ENCODE measurements at regions not wholly inside any gene's neighbourhood (a gene's known extent, or its start where the extent isn't known, plus 50 kb on each side); places are given as distances from the start of the nearest gene placed in this dataset.

GRCh38 chr21:22224261-22224660 lies 1226.1 kb downstream of the NCAM2 start:
- TF ChIP-seq CTCF (IDR thresholded peaks at IDR 0.05; ENCODE audit: low read depth, low read length): no peak
- no peak for DNase-seq (ENCODE audit: extremely low read depth, low read depth)

GRCh38 chr21:22225299-22225698 lies 1227.1 kb downstream of the NCAM2 start:
- TF ChIP-seq CTCF (IDR thresholded peaks at IDR 0.05; ENCODE audit: low read depth, low read length): no peak
- no peak for DNase-seq (ENCODE audit: extremely low read depth, low read depth)

- no peak for TF ChIP-seq CTCF (IDR thresholded peaks at IDR 0.05; ENCODE audit: low read depth, low read length)
These were observed 1232.8 kb downstream of the NCAM2 start for GRCh38 chr21:22231013-22231412.

GRCh38 chr21:22235866-22236590 lies 1237.8 kb downstream of the NCAM2 start:
- no peak for TF ChIP-seq CTCF (IDR thresholded peaks at IDR 0.05; ENCODE audit: low read depth, low read length)
- DNase-seq (ENCODE audit: extremely low read depth, low read depth): no peak

More at GRCh38 chr21:22231013-22231412, 1232.8 kb downstream of the NCAM2 start:
- DNase-seq (ENCODE audit: extremely low read depth, low read depth): no peak

- no peak for TF ChIP-seq CTCF (IDR thresholded peaks at IDR 0.05; ENCODE audit: low read depth, low read length)
These were observed 1246.3 kb downstream of the NCAM2 start for GRCh38 chr21:22244516-22244915.

GRCh38 chr21:22250355-22250754 lies 1252.1 kb downstream of the NCAM2 start:
- no peak for TF ChIP-seq CTCF (IDR thresholded peaks at IDR 0.05; ENCODE audit: low read depth, low read length)
- DNase-seq (ENCODE audit: extremely low read depth, low read depth): no peak

More at GRCh38 chr21:22244516-22244915, 1246.3 kb downstream of the NCAM2 start:
- no peak for DNase-seq (ENCODE audit: extremely low read depth, low read depth)

- no peak for DNase-seq (ENCODE audit: extremely low read depth, low read depth)
- no peak for TF ChIP-seq CTCF (IDR thresholded peaks at IDR 0.05; ENCODE audit: low read depth, low read length)
These were observed 1255.6 kb downstream of the NCAM2 start for GRCh38 chr21:22253761-22254160.
